ENCODE measurements at regions not wholly inside any gene's neighbourhood (a gene's known extent, or its start where the extent isn't known, plus 50 kb on each side); places are given as distances from the start of the nearest gene placed in this dataset.

DNA sequence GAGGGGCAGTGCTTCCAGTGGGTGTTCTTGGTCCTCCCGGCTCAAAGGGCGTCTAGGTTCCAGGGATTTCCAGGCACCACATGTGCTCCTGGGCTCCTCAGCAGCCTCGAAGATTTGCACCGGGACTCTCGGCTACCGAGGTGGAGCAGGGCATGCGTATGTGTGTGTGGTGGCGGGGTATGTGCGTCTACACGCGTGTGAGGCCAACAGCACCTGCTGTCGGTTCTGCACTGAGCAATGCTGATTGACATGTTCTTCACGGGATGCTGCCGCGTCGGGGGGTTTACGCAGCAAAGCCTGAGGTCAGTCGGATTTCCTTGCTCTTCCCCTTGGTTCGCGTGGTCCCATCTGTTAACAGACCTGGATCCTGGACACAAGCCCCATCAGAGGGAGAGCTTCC, 119.8 kb downstream of the NDUFA10 start (continued):
- TF ChIP-seq, protein P1, sequence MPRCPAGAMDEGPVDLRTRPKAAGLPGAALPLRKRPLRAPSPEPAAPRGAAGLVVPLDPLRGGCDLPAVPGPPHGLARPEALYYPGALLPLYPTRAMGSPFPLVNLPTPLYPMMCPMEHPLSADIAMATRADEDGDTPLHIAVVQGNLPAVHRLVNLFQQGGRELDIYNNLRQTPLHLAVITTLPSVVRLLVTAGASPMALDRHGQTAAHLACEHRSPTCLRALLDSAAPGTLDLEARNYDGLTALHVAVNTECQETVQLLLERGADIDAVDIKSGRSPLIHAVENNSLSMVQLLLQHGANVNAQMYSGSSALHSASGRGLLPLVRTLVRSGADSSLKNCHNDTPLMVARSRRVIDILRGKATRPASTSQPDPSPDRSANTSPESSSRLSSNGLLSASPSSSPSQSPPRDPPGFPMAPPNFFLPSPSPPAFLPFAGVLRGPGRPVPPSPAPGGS (IDR thresholded peaks at IDR 0.05; ENCODE audit: borderline replicate concordance, insufficient read depth, low read depth, low read length, poor library complexity, severe bottlenecking) = no peak

DNA sequence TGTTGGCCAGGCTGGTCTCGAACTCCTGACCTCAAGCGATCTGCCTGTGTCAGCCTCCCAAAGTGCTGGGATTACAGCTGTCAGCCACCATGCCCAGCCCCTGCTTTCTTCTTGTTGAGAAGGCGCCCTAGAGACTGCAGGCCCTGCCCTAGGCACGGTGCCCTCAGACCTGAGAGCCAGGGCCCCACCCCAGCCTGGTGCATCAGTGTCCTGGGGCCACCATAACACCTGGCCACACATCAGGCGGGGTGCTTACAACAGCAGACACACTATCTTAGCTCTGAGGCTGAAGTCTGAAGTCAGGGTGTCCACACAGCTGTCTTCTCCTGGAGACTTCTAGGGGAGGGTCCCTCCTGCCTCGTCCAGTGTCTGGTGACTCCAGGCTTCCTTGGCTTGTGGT, 120.6 kb downstream of the NDUFA10 start:
- ChIA-PET RAD21 (ENCODE audit: unreplicated experiment) (no interaction called here), POLR2A (no interaction called here), SMC1A (ENCODE audit: uncharacterized antibody, unreplicated experiment) (no interaction called here), CTCF (interaction anchor here (0.6 kb wide), 1 partner anchor 1391 kb away, joined by 3 read pairs; no protein-coding TSS in a partner anchor)
- H3K9ac ChIP-seq (ENCODE audit: control insufficient read depth, insufficient read depth, low read length) = no peak overlapping the region
- no peak for FAIRE-seq
- DNase-seq (ENCODE audit: low read depth, low spot score) = no peak
- H4K20me1 ChIP-seq (ENCODE audit: control insufficient read depth, insufficient read depth) = no peaks in the 10 kb centered on the region
- no peak overlapping the region for H3K4me3 ChIP-seq
- ATAC-seq = no peak
- no peaks in the 10 kb centered on the region for H3K79me2 ChIP-seq (ENCODE audit: control insufficient read depth, insufficient read depth, low read length)
- H3K27me3 ChIP-seq (replicated peaks in 1 of 2; ENCODE audit: control insufficient read depth in 2 of 2, insufficient read depth in 2 of 2, low read length in 1 of 2) = no peaks in the 10 kb centered on the region
- H3K9me3 ChIP-seq (replicated peaks; ENCODE audit: control insufficient read depth, insufficient read depth, low read length) = no peaks in the 10 kb centered on the region
- in situ Hi-C loops (cut with MboI) = no loop called here
- TF ChIP-seq, protein P2, sequence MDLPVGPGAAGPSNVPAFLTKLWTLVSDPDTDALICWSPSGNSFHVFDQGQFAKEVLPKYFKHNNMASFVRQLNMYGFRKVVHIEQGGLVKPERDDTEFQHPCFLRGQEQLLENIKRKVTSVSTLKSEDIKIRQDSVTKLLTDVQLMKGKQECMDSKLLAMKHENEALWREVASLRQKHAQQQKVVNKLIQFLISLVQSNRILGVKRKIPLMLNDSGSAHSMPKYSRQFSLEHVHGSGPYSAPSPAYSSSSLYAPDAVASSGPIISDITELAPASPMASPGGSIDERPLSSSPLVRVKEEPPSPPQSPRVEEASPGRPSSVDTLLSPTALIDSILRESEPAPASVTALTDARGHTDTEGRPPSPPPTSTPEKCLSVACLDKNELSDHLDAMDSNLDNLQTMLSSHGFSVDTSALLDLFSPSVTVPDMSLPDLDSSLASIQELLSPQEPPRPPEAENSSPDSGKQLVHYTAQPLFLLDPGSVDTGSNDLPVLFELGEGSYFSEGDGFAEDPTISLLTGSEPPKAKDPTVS (IDR thresholded peaks at IDR 0.05; ENCODE audit: low read depth, low read length) = no peak
- TF ChIP-seq TCF3 (IDR thresholded peaks at IDR 0.05; ENCODE audit: borderline replicate concordance, insufficient read depth, low read depth, low read length) = no peak
- TF ChIP-seq, protein P3, sequence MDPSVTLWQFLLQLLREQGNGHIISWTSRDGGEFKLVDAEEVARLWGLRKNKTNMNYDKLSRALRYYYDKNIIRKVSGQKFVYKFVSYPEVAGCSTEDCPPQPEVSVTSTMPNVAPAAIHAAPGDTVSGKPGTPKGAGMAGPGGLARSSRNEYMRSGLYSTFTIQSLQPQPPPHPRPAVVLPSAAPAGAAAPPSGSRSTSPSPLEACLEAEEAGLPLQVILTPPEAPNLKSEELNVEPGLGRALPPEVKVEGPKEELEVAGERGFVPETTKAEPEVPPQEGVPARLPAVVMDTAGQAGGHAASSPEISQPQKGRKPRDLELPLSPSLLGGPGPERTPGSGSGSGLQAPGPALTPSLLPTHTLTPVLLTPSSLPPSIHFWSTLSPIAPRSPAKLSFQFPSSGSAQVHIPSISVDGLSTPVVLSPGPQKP (IDR thresholded peaks at IDR 0.05; ENCODE audit: low read depth, low read length) = no peak
- no peak for TF ChIP-seq FOXK2 (IDR thresholded peaks at IDR 0.05)
- intact Hi-C loops (cut with micrococcal nuclease; ENCODE audit: unreplicated experiment) = no loop called here
- H3K4me2 ChIP-seq (ENCODE audit: control insufficient read depth, insufficient read depth) = no peak overlapping the region
- 27% methylated on average over 6 of the region's 6 CpGs for WGBS (ENCODE audit: insufficient coverage, insufficient replicate concordance, low lambda C conversion rate, missing lambda C conversion rate)
- H3K36me3 ChIP-seq (ENCODE audit: control insufficient read depth in 2 of 2, insufficient read depth in 2 of 2, low read length in 1 of 2) = no peaks in the 10 kb centered on the region
- no peaks in the 10 kb centered on the region for H3K4me1 ChIP-seq (ENCODE audit: control insufficient read depth, insufficient read depth, low read length)
- BruUV-seq (replicated peaks) = no TSS peak
- H2AFZ ChIP-seq (ENCODE audit: control insufficient read depth, low read depth, low read length) = no peak overlapping the region
- H3K27ac ChIP-seq (ENCODE audit: control insufficient read depth, insufficient read depth) = no peak overlapping the region

Data from GM12878 (cell line).